ENCODE measurements at regions not wholly inside any gene's neighbourhood (a gene's known extent, or its start where the extent isn't known, plus 50 kb on each side); places are given as distances from the start of the nearest gene placed in this dataset.

DNA sequence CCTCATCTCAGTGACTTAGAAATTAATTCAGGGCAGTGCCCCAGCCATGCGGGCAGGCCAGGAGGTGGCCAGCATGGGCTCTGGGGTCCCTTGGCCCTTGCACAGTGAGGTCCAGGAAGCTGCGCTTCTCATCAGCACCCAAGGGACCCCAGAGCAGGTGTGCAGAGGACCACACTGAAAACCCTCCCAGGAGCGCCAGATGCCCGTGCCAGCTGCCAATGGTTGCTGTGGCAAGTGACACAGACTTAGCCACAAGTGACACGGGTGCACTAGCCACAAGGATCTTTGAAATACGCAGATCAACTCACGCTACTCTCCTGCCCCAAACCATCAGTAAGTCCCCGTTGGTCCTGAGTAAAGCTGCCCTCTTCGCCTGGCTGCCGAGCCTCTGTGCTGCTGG, 88.1 kb downstream of the ERMARD start:
- peak; percentile 7 to 12 for DNase-seq

DNA sequence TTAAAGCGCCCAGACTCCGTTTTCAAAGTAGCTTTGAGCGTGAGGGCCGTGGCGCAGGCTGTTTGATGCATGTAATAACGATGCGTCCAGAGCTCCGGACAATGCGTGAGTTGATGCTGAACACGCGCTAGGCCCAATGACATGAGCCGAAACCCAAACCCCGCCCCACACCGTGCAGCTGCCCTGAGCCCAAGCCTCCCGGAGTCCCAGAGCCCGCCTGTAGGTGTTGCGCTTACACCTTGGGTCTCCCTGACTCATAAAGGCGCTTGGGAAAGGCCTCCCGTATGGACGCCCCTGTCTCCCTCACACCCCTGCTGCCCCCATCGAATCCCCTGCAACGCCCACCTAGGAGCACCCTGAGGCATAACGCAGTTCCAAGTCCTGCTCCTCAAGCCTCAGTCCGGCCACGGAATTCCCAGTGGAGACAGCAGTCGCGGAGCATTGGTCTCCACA, 87.6 kb downstream of the ERMARD start:
- DNase-seq: peak; percentile 9 to 16

DNA sequence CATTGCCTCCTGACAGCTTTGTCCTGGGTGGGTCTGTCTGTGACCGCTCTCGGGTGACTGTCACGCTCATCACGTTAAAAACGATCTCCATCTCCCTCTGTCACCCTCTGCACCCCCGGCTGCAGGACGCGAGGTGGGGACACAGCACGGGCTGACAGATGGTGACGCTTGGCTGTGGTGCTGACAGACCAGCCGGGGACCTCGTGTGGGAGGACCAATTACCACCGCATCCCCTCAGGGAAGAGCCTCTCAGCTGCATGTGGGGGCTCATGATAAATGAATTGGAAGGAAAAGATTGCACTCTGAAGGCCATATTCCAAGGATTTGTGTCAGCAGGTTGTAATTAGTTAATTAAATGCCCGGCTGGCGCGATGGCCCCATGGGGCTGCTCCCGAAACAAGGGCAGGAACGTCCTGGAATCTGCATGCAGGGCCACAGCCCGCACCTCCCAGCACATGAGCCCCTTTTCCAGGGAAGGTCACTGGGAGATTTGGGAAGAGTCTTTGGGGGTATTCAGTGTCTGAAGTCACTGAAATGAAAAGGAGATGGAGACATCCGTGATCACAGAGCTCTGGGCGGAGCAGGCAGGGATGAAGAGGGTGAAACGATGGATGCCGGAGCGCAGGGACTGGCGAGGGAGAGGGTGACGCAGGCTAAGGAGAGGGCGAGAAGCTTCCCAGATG, 87.1 kb downstream of the ERMARD start:
- DNase-seq: peak in 1 of 2 experiments; percentile 10

DNA sequence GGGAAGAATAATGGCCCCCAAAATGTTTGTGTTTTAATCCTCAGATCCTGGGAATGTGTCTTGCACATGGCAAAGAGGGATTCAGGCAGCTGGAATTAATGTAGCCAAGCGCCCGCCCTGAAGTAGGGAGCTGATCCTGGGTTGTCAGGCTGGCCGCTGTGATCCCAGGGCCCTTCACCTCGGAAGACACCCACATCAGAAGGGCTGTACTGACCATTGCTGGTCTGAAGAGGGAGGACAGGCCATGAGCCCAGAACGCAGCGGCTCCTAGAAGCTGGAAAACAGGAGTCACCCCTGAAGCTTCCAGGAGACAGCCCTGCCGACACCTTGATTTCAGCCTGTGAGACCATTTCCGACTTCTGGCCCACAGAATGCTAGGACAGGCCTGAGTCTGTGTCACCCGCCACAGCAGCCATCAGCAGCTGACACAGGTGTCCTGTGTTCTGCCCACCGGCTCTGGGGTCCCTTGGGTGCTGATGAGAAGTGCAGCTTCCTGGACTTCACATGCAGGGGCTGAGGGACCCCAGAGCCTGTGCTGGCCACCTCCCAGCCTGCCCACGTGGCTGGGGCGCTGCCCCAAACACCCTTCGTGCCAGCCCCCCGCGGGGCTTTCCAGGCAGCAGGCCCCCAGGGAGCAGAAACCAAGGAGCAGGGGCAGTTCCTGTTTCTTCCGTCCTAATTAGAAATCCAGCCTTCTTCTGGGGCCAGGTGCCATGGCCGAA, 86.3 kb downstream of the ERMARD start:
- DNase-seq: peak in 1 of 2 experiments; percentile 4

DNA sequence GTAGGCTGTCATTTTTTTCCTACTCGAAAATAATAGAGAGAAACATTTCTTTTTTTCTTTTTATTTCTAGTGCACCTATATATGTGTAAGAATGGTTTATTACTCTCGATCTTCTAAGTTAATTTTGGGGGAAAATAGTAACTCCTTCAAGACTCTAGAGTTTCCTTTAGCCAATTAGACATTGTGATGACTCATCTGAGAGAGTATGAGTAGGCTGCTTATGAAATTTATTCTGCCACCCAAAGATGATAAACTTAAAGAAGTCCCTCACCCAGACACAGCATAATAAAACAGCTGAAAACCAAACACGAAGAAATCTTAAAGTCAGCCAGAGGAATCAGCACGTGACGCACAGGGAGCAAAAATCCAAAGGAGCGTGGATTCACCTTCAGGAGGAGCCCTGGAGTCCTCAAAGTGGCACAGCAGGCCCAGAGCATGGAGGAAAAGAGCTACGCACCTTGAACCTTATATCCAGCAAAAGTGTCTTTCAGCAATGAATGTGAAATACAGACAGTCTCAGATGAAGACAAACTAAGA, 81.9 kb downstream of the ERMARD start:
- no peak for DNase-seq

DNA sequence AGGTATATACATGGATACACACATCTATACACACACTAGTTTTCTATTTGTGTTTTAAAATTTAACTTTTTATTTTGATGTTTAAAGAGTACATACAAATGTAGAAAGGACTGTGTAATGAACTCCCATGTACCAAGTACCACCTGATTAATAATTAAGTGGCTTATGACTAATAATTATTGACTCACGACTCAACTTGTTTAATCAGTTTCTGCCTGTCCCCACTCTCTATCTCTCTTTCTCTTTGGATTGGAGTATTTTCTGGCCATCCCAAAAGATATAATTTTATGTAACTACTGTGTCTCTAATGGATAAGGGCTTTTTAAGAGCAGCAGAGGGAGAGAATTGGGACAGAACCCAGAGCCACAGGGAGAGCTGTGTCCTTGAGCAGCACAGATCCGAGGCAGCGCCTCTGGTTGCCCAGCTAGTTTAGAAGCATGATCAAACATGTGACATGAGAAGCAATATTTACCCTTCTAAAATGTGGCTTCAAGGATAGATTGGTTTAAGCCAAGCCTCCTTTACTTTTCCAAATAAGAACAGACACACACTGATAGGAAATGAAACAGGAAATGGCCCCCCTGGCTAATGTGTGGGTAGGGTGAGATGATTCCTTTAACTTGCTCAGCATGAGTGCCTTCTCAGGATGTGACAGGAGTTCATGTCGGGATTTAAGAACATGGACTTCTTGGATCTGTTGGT, 81.0 kb downstream of the ERMARD start:
- no peak for DNase-seq

DNA sequence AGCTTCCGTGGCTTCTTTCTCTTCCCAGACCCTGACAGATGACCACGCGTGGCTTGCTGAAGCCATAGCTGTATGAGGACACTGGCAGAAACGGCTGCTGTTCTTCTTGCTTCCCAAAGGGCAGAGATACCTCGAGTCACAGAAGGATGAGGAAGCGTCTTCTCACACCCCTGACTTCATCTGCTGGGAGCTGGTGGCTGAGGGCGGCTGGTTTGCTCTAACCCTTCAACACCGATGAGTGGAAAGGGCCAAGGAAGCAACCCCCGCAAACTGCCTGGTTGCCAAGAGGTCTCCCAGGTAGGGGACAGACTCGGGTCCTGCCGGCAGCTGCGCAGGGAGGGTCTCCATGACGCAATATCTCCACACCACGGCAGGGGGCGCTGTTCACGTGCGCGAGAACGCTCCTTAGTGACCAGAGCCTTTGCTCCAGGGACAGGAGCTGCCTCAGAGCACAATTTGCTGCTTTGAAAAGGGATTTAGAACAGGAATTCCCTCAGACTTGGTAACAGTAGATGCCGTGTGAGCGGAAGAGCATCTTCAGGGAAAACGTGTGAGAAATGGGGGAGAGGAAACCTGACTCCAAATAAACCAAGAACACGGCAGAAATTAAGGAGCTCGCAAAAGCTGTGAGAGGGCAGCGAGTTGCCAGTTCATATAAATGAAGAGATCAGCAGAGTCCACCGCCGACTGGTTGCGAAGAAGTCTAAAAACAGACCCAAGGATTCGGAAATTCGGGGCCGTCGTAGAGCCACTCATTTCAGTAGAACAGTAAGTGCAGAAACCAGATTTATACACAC, 80.2 kb downstream of the ERMARD start:
- peak; percentile 80 to 84 for DNase-seq

Measured in activated T-cell treated with anti-CD3 and anti-CD28 coated beads, Interleukin-2, amount 50 U/mL, for 48 hours (primary cell).